Epithelial cell of proximal tubule (primary cell): ENCODE measurements at regions not wholly inside any gene's neighbourhood (a gene's known extent, or its start where the extent isn't known, plus 50 kb on each side); places are given as distances from the start of the nearest gene placed in this dataset.

Experiments
- DNase-seq: peaks from one replicate; pipeline ENCODE4 v3.0.0-alpha.2; 2011; ENCODE audit warnings: low read depth
- H3K4me3 ChIP-seq: 2 replicates; pipeline ENCODE4 v1.5.1; 2011; ENCODE audit warnings: low read depth, mild to moderate bottlenecking, low read length
- TF ChIP-seq, protein P1 (sequence below): conservative IDR thresholded peaks from 2 replicates; pipeline ENCODE4 v1.5.1; 2012; ENCODE audit warnings: low read depth, mild to moderate bottlenecking, low read length

- TF ChIP-seq, protein P1, sequence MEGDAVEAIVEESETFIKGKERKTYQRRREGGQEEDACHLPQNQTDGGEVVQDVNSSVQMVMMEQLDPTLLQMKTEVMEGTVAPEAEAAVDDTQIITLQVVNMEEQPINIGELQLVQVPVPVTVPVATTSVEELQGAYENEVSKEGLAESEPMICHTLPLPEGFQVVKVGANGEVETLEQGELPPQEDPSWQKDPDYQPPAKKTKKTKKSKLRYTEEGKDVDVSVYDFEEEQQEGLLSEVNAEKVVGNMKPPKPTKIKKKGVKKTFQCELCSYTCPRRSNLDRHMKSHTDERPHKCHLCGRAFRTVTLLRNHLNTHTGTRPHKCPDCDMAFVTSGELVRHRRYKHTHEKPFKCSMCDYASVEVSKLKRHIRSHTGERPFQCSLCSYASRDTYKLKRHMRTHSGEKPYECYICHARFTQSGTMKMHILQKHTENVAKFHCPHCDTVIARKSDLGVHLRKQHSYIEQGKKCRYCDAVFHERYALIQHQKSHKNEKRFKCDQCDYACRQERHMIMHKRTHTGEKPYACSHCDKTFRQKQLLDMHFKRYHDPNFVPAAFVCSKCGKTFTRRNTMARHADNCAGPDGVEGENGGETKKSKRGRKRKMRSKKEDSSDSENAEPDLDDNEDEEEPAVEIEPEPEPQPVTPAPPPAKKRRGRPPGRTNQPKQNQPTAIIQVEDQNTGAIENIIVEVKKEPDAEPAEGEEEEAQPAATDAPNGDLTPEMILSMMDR = no peak
- H3K4me3 ChIP-seq = no peak overlapping the region
- no peak for DNase-seq
Observed at GRCh38 chr14:101057394-101057793, 153.9 kb upstream of the RTL1 start.

GRCh38 chr14:101058571-101058970 is 155.0 kb upstream of the RTL1 start:
- no peak for DNase-seq
- H3K4me3 ChIP-seq = no peak overlapping the region
- TF ChIP-seq, protein P1 = no peak

DNA sequence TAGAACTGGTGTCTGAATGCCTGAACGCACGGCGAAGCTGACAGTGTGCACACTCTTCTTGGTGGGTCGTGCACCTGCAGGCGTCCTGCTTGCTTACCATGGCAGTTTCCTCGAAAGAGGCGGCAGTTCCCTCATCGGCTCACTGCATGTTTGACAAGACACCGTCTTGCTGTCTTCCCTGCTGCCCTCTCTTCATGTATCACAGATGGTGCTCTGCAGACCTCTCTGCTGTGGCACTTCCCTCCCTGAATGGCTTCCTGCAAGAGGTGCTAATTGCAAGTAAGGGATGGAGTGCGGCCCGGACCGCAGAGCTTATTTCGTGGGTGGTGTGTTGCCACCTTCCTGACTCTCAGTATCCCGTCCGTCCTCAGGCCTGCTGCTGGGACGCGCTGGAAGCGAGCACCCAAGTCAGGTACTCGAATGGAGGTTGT is 156.7 kb upstream of the RTL1 start:
- no peak for DNase-seq
- H3K4me3 ChIP-seq = no peak overlapping the region
- TF ChIP-seq, protein P1 = no peak

DNA sequence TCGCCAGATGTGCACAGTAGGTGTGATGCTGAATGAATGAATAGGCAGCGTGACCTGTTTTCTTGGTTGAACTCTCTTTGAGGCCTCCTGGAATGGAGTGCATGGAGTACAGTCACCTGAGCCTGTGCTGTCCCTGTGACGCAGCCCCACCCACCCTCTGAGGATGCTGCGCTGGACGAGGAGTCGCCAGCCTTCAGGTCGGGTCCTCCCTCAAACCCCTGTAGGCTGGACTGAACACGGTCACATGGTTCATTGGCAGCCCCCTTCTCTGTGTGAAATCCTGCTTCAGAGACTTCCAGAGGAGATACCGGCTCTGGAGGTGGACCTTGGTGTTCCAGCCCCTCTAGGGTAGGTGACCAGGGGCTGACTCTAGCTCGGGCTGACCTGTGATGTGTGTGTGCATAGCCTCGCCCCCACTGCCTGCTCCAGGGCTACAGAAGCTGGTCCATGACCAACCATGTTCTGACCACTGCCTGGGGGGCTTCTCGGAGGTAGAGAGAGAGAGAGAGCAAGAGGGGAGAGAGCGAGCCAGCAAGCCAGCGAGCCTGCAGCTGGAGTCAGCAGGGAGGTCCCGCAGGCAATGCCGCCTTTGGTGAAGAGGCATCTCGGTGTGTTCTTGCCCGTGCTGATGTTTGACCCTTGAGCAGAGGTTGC is 158.0 kb upstream of the RTL1 start:
- TF ChIP-seq, protein P1 = no peak
- no peak overlapping the region for H3K4me3 ChIP-seq
- no peak for DNase-seq

GRCh38 chr14:101062065-101062450 is 158.5 kb upstream of the RTL1 start:
- H3K4me3 ChIP-seq = no peak overlapping the region
- DNase-seq = no peak
- TF ChIP-seq, protein P1 = no peak

- no peak overlapping the region for H3K4me3 ChIP-seq
- TF ChIP-seq, protein P1 = no peak
- no peak for DNase-seq
Observed at GRCh38 chr14:101062601-101063000, 159.1 kb upstream of the RTL1 start.

DNA sequence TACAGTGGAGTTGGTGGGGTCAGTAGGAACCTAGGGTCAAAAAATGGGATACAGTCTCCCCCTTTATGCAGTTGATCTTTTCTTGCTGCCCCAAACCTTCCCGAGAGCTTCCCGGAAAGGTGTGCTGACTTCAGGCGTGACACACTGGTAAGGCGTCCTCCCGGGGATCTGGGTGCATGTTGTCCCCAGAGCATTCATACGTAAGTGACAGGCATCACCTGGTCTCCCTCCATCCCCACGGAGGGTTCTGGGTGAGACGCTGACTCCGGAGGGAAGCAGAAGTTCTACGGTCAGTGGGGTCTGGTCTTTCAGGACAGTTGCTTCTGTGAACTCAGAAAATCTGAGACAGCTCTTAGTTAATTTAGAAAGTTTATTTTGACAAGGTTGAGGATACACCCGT is 159.6 kb upstream of the RTL1 start:
- no peak overlapping the region for H3K4me3 ChIP-seq
- no peak for DNase-seq
- TF ChIP-seq, protein P1 = no peak
